Hematopoietic multipotent progenitor cell treated with erythropoietin and hydrocortisone succinate and interleukin-3 and kit ligand, for 6 days (in vitro differentiated cells): ENCODE measurements at regions not wholly inside any gene's neighbourhood (a gene's known extent, or its start where the extent isn't known, plus 50 kb on each side); places are given as distances from the start of the nearest gene placed in this dataset.

Experiments used
- DNase-seq: peaks from one replicate; pipeline ENCODE4 v3.0.0-alpha.2; 2015

DNA sequence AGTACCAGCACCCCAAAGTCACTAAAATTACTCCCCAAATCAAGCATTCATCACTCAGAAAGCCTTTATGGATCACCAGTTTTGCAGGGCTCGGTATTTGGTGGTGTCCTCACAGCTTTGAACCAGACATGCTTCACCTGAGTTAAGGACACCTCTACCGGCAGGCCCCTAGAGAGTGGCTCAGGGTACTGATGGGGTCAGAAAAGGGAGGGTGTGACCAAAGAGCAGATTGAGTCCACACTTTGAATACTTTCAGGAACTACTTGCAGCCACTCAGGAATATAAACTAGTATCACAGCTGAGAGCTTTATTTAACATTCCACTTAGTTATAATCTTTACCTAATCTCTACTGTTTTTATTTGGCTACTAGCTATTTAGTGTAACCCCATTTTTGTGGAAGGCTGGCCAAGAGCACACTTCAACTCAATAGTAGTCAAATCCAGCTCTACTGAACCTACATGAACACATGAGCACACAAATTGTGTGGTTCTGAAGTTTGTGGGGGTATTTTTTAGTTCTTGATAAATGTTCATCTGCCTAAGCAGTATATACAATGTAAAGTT, 109.6 kb upstream of the SPRY1 start:
- no peak for DNase-seq

DNA sequence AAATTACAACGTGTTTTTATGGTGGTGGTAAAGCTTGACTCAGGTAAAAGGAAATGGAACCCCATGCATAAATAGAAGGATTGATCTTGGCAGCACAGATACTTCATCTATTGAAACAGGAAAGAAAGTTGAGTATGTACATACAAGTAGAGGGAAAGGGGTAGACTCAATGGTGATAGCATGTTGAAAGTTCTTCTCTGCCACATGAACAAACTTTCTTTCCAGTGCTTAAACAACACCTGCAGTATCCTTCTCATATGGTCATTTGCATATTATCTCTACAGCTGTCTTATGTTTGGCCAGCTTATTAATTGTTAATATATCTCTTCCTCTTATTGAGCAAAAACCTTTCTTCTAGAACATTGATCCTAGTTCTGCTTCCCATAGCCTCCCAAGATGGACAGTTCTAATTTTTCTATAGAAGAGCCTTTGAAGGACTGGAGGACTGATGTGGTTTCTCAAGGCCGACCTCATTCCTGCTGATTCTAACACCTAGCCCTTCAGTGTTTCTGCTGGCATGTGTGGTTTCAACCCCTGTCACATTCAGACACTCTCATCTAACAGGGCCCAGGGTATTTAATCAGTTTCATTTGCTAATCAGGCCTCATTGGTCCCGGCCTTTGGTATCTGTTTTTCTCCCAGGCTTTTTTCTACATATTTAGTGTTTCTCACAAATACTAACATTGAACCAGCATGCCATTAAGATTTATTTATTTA, 108.1 kb upstream of the SPRY1 start:
- no peak for DNase-seq

DNA sequence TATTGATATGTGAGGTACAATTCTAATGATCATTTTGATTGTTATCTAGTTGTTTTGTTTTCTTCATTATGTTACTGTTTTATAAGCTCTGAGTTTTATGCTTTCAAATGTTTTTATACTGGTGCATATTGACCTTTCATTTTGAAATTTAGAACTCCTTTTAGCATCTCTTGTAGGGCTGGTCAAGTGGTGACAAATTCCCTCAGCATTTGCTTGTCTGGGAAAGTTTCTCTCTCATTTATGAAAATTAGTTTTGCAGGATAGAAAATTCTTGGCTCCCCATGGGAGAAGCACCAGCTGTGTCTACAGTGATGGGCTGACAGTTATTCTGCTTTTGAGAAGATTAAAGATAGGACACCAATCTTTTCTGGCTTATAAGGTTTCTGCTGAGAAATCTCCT, 105.3 kb upstream of the SPRY1 start:
- no peak for DNase-seq

DNA sequence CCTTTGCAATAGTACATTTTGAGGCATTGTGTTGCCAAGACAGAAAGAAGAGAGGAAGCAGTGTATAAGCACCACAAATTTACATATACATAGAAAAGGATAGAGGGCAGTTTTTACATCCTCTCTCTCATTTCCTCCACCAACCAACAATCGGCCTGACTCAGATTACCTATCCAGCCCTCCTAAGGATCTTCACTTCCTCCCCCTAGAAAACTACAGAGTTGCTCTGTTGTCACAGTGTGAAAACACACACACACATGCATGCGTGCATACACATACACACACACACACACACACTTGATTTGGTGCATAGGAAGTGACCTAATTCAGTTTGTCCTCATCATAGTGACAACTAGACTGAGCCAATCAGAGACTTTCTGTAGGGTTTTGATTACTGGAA, 98.8 kb upstream of the SPRY1 start:
- no peak for DNase-seq

DNA sequence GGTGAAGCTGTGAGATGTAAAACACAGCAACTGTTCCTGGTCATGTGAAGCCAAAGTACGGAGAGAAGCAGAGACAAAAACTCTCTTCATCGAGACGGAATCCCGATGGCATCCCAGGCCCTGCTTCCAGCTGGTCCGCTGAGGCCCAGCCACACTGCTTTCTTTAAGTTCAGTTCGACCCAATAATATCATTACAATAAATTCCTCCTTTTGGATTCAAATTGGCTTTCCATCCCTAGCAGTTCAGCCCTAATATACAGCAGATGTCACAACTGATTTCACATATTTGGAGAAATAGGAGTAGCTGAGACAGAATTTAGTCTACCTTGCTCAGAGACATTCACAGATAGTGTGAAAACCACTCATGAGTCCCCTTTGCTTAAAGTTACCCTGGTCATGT, 98.3 kb upstream of the SPRY1 start:
- no peak for DNase-seq

DNA sequence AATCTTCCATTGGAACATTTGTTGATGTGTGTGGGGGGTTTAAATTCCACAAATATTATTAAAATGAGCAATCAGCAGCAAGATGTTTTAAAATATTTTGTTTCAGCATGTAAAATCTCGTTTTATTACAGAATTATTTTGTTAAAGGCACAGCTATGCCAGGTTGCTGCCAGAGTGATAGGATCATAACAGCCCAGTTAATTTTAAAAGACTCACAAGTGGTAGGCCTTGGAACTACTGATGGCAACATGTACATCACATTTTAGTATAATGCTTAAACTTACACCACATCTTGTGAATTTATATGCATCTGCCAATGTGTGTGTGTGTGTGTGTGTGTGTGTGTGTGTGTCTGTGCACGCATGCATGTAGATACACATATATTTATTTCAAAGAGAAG, 97.8 kb upstream of the SPRY1 start:
- DNase-seq: no peak

DNA sequence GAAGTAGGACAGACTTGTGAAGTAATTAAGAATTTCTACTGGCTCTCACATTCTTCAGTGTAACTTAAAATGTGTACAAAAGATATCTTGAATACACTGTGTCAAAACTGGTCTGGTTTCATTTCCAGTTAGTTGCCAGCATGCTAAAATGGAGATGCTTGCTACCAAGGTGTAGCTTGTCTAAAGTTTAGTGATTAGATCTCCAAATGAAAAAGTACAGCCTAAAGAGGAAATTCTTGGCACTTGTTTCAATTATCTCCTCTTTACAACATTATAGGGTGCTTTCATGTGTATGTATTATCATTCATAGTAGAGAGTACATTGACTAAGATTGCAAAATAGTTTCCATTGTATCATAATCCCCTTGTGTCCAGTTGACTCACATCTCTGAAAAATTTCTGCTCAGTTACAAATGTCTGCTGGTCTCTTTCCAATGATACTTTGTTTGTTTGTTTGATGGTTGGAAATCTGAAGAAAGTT, 97.3 kb upstream of the SPRY1 start:
- DNase-seq: peak; percentile 9

DNA sequence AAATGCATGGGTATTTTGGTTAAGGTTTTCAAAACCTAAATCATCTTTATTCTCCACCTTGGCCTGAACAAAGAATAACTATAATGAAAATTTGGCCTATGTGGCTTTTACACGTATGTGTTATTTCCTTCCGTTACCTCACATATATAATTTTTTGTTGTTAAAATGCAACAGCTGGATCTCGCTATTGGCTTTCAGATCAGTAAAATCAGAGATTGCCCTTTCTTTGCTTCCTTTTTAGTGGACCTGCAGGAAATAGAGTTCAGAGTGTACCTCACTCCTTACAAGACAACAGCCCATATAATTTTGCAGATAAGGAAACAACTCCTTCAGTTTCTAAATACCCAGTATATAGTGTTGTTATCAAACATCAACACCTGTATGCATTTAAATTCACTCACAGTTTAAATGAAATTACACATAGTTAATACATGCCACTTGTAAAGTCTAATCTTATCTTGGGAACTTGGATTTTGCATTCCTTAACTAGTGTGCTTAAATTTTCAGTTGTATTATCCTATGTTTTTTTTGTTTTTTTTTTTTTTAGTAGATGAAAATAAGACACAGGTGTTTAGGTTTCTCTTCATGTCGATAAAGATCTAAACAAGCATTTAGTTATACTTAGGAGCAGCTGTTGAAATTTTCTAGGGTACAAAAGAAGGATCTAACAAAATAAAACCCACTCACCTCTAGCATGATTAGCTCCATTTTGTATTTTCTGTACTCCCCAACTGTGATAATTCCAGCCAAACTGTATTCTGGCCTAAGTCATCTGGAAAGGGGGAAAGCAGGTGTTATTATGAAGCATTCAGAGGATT, 96.2 kb upstream of the SPRY1 start:
- peak; percentile 13 for DNase-seq

DNA sequence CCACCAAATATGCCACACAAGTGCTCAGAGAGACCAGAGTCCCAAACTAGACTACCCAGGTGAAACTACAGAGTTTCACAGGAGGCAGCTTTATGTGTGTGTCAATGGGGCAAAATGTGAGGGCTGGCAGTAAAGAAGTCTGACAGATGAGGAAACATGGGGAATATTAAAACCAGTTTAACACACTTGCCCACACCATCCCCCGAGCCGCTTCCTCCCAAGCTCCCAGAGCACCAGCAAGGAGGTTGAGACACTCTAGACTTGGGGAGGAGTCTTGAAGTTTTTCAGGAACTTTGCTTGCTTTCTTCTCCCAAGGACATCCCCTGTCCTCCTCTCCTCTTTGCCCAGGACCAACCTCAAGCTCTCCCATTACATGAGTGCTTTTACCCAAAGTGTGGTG, 94.7 kb upstream of the SPRY1 start:
- DNase-seq: no peak

DNA sequence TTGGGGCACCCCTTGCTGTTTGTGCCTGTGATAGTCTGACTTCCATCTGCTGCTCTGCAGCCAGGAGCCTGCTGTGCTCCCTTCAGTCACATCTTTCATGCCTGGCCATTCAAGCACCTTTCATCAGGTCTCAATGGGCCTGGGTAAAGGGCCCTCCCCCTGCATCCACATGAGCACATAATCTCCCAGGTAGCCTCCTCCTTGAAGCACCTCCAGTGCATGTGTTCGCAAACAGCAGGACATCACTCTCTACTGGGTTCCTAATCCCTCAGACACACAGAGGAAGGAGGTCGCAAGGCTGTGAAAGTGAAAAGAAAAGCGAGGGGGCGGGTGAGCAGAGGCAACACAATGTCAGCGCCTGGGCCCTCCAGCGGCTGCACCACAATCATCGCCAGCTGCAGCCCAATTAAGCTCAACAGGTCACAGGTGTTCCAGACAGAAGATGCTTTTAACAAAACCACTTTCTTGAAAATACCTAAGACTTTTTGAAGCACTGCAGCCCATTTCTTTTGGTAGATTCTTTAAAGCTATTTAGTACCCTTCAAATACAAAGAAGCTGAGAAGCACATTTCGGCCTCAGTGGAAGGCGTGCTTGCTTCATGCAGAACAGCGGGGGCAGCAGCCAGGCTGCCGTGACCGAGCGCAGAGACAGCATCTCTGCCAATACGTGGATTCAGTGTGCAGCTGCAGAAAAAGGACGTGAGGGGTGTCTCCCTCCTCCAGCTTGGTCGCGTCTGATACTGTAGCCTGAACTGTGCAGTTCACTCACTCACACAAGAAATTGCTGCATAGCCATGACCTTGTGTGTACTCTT, 92.2 kb upstream of the SPRY1 start:
- DNase-seq: no peak

DNA sequence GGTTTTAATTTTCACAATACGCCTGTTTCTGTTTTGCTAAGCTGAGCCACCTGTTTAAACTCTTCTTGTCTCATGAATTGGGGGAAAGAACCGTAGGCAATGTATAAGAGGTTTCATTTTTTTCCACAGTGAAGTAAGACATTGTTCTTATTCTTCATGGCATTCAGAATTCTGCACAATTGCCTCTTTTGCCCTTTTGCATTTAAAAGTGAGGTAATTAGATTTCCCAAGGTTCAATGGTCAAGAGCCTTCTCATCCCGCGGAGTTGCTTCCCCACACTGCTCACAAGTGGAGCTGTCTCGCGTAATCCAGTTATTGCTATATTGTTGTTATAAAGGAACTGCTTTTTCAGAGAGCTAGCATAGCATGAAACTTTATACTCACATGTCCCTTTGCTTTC, 90.9 kb upstream of the SPRY1 start:
- DNase-seq: no peak

DNA sequence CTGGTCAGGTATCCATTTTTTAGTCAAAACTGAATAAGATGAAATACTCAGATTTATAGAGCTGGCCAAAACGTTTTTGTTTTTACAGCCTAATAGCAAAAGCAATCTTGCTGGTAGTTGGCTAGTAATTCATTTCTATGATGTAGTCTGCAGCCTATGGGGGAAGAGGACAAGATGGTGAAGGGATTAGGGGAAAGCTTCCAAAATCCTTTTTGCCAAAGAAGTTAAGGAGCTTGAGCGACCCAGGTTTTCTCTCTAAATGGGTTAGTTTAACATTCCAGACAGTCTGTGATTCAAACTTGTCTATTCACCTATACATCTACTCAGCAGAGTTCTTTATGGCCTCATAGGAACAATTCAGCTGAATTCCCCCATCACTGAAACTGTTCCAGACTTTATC, 89.8 kb upstream of the SPRY1 start:
- DNase-seq: no peak

DNA sequence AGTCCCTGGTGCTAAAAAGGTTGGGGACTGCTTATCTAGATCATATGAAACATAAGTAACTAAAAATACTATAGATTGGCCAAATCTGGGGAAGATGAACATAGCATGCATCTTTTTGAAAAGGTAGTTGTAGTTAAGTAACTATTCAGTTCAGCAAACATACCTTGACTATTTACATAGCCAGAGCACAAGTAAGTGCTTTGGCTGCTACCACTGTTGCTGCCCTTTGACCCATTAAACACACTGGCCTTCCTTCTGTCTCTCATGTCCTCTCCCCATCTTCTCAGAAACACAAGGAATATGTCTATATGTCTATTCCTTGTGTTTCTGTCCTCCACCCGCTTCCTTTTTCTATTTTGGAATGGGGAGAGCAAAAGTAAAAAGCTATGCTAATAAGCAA, 87.9 kb upstream of the SPRY1 start:
- no peak for DNase-seq

DNA sequence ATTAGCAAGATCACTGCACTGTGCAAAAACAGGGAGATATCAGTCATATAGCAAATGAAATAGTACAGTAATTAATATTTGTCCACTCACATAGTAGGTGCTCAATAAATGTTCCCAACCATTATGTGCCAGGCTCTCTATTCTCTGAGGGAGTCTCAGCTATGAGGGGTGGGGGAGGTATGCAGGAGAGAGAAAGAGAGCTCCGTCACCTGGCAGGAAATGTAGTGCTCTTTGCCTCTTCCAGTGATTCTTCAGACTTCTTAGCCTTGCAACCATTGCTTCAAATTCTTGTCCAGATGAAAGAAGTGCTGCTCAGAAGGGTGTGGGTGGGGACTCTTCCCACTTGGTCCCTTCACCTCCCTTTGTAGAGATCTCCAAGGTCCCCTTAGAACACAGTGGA, 84.5 kb upstream of the SPRY1 start:
- no peak for DNase-seq

DNA sequence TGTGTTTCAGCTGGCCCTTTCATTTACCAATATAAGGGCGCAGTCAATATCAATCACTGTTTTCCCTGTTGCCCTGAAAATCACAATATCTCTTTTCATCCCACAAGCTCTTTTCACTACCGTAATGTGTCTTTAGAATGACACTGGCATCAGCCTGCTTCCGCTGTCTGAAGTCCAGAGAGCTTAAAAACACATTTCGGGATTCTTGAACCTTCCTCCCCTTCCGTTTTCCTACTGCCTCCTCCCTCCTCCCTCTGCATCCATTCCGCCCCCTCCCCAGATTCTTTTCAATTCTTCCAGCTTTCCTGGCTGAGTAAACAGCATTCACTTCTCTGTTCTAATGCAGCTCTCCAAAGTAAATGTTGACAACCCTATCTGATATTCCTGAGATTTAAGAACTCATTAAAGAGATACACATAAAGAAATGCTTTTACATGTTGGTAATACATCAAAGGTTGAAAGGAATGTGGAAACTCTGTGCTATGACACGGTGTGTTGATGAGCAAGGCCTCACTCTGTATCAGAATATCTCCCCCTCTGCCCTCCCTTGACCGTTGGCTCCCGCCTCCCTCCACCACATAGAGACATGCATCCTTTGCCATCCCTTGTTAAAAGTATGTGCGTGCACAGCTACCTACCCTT, 83.5 kb upstream of the SPRY1 start:
- DNase-seq: no peak

DNA sequence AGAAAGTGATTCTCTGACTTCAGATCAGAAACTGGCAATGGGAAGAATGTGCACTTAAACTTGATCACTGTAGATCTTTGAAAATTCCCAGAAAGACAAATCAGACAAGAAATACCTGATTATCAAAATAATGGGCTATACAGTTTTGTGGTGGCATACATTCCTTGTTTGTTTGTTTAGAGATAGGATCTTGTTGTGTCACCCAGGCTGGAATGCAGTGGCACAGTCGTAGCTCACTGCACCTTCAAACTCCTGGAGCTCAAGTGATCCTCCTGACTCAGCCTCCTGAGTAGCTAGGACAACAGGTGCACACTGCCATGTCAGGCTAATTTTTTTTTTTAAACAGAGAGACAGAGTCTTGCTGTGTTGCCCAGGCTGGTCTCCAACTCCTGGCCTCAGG, 81.0 kb upstream of the SPRY1 start:
- DNase-seq: no peak

DNA sequence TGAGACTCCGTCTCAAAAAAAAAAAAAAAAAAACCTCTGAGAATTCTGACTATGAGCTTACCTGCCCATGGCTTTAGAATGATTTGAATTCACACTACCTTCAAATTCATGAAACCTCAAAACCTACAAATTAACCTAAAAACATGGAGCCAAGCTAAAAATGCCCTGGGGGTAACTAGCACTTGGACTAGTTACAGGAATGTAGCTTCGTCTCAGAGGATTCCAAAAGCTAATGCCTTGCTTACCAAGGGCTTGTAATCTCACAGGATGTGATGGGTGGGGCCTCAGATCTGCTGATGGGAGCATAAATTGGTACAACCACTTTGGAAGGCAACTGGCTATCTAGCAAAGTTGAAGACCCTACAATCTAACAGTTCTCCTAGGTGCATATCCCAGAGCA, 79.4 kb upstream of the SPRY1 start:
- DNase-seq: no peak

DNA sequence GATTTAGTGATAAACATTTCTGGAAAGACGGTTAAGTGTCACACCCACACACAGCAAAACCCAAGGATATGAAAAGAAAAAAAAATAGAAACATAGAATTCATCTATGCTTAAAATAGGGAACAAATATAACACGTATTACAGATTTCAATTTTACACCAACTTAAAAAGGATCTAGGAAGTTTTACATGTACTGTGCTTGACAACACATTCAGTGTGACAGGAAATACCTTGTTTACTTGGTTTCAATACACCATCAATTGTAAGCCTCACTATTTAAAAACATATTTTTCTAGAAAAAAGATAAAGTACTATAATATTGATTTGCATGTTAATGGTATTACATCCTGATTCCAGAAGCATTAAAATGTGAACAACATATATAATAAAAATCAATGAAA, 77.0 kb upstream of the SPRY1 start:
- DNase-seq: no peak

DNA sequence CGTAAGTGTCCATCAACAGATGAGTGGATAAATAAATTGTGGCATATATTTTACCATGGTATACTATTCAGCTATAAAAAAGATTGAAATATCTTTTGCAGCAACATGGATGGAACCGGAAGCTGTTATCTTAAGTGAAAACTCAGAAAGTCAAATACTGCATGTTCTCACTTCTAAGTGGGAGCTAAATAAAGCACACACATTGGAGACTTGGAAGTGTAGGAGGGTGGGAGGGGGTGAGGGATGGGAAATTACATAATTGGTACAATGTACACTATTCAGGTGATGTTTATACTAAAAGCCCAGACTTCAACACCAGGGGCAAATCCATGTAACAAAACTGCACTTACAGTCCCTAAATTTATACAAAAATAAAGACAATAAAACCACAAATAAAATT, 72.6 kb upstream of the SPRY1 start:
- no peak for DNase-seq

DNA sequence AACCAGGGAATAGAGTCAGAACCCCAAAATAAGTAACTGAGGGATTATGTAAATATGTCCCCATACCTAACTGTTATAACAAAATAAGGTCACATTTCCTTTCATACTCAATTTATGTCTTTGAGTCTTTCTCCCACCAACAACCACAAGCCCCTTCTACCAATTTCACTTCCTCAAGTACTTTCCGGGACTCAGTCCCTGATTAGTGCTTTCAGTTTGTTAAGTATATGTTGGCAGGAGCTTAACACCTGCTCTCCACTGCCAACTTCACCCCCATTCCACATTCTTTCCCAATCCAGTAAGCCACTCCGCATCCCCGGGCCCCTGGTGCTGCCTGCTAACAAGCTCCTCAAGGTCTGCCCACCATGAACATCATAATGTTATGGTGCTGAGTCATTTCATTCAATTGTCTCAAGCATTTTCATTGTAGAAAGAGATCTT, 71.3 kb upstream of the SPRY1 start:
- DNase-seq: peak; percentile 9

DNA sequence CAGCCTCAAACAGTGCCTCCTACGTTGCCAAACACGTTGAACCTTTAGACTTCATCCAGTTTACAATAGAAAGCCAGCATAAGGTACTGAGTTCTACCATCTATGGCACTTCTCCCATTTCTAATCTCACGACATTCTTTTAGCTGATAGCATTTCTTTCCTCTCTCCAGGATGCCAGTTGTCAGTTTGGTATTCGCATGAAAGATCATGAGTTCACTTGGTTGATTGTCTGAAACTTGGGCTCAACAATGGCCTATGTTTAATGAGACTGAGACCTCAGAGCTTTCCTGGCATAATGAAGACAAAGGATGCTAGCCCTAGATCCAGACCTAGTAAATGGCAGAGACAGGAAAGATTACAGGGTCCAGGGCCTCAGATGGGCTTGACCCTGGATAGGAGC, 69.2 kb upstream of the SPRY1 start:
- no peak for DNase-seq

DNA sequence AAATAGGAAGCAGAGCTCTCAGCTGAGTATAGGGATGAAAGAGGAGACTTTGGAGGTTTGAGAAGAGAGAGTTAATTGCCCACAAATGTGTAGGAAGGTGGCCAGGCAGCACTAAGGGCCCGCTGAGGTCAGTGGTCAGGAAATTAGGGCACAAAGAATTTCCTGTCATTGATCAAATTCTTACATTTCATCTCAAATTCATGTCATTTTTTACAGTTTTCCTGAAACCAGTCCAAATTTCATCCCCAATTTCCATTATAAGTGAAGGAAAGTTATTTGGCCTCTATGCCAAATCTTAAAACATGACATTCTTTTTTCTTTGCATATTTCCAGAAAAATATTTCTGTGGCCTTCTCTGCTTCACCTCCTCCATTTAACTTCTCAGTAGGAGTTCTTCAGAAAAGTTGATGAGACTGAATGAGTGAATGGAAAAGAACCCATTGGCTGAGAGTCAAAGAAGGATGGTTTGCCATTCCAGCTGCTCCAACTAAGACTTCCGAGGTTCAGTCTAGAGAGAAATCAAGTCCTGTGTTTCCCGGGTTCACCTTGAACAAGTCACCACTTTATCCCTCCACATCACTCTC, 68.7 kb upstream of the SPRY1 start:
- no peak for DNase-seq
